ENCODE measurements at regions not wholly inside any gene's neighbourhood (a gene's known extent, or its start where the extent isn't known, plus 50 kb on each side); places are given as distances from the start of the nearest gene placed in this dataset.

DNA sequence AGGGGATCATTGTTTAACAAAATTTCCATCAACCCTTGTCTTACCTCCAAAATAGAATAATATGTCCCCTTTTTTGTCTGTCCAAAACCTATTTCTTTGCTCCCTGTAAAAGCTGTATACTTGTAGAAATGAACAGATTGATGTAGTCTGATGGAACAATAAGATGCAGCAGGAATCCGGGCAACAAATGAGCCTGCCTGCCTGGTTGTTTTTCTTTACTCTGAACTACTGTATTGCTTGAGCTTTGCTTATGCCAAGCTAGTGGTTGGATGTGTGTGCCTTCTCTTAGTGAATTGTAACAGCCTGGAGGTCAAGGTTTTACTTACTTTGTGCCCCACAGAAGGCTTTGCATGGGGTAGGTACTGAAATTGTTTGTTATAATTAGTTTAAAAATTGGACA is 116.2 kb upstream of the TLL1 start:
- TF ChIP-seq, protein P1, sequence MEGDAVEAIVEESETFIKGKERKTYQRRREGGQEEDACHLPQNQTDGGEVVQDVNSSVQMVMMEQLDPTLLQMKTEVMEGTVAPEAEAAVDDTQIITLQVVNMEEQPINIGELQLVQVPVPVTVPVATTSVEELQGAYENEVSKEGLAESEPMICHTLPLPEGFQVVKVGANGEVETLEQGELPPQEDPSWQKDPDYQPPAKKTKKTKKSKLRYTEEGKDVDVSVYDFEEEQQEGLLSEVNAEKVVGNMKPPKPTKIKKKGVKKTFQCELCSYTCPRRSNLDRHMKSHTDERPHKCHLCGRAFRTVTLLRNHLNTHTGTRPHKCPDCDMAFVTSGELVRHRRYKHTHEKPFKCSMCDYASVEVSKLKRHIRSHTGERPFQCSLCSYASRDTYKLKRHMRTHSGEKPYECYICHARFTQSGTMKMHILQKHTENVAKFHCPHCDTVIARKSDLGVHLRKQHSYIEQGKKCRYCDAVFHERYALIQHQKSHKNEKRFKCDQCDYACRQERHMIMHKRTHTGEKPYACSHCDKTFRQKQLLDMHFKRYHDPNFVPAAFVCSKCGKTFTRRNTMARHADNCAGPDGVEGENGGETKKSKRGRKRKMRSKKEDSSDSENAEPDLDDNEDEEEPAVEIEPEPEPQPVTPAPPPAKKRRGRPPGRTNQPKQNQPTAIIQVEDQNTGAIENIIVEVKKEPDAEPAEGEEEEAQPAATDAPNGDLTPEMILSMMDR (IDR thresholded peaks at IDR 0.05), result no peak
- TF ChIP-seq POLR2A (IDR thresholded peaks at IDR 0.05), result no peak
